GM18502 (cell line): ENCODE measurements at regions not wholly inside any gene's neighbourhood (a gene's known extent, or its start where the extent isn't known, plus 50 kb on each side); places are given as distances from the start of the nearest gene placed in this dataset.

Experiments used
- ATAC-seq: cut with Tn5 transposase; IDR thresholded peaks from one replicate; pipeline ENCODE4 v1.9.1; 2021; ENCODE audit warnings: mild to moderate bottlenecking; ENCODE audit not compliant: unreplicated experiment, poor library complexity

- ATAC-seq: no peak
These were observed 237.5 kb downstream of the NOL4 start for GRCh38 chr18:33987206-33987605.

GRCh38 chr18:33983126-33983525 is 241.6 kb downstream of the NOL4 start:
- no peak for ATAC-seq

- ATAC-seq: no peak
These were observed 264.3 kb downstream of the NOL4 start for GRCh38 chr18:33960417-33960816.

- no peak for ATAC-seq
These were observed 265.1 kb downstream of the NOL4 start for GRCh38 chr18:33959609-33960008.

- no peak for ATAC-seq
These were observed 267.0 kb downstream of the NOL4 start for GRCh38 chr18:33957707-33958106.

- no peak for ATAC-seq
These were observed 273.7 kb downstream of the NOL4 start for GRCh38 chr18:33951031-33951430.

GRCh38 chr18:33946336-33946735 is 278.4 kb downstream of the NOL4 start:
- ATAC-seq: no peak

GRCh38 chr18:33944493-33944892 is 280.2 kb downstream of the NOL4 start:
- ATAC-seq: no peak

GRCh38 chr18:33937270-33937816 is 287.4 kb downstream of the NOL4 start:
- ATAC-seq: no peak

- ATAC-seq: no peak
These were observed 290.5 kb downstream of the NOL4 start for GRCh38 chr18:33934258-33934657.

- ATAC-seq: no peak
These were observed 296.5 kb downstream of the NOL4 start for GRCh38 chr18:33928231-33928630.

- no peak for ATAC-seq
These were observed 300.1 kb downstream of the NOL4 start for GRCh38 chr18:33924576-33924975.

- ATAC-seq: no peak
These were observed 300.7 kb downstream of the NOL4 start for GRCh38 chr18:33923980-33924379.

- ATAC-seq: no peak
These were observed 306.1 kb downstream of the NOL4 start for GRCh38 chr18:33918571-33918970.

- no peak for ATAC-seq
These were observed 308.5 kb downstream of the NOL4 start for GRCh38 chr18:33916200-33916599.

- no peak for ATAC-seq
These were observed 310.3 kb downstream of the NOL4 start for GRCh38 chr18:33914399-33914798.

- no peak for ATAC-seq
These were observed 318.7 kb downstream of the NOL4 start for GRCh38 chr18:33906046-33906445.

- ATAC-seq: no peak
These were observed 322.7 kb downstream of the NOL4 start for GRCh38 chr18:33901894-33902512.

- ATAC-seq: no peak
These were observed 322.6 kb downstream of the ASXL3 start for GRCh38 chr18:33900638-33901037.

- no peak for ATAC-seq
These were observed 320.4 kb downstream of the ASXL3 start for GRCh38 chr18:33898427-33898826.

GRCh38 chr18:33878213-33878612 is 300.2 kb downstream of the ASXL3 start:
- no peak for ATAC-seq

- no peak for ATAC-seq
These were observed 297.1 kb downstream of the ASXL3 start for GRCh38 chr18:33875029-33875565.
